GM18498 (cell line): ENCODE measurements at regions not wholly inside any gene's neighbourhood (a gene's known extent, or its start where the extent isn't known, plus 50 kb on each side); places are given as distances from the start of the nearest gene placed in this dataset.

Source experiments
- ATAC-seq: cut with Tn5 transposase; IDR thresholded peaks from one replicate; pipeline ENCODE4 v1.9.1; 2021; ENCODE audit warnings: mild to moderate bottlenecking, moderate library complexity; ENCODE audit not compliant: unreplicated experiment

DNA sequence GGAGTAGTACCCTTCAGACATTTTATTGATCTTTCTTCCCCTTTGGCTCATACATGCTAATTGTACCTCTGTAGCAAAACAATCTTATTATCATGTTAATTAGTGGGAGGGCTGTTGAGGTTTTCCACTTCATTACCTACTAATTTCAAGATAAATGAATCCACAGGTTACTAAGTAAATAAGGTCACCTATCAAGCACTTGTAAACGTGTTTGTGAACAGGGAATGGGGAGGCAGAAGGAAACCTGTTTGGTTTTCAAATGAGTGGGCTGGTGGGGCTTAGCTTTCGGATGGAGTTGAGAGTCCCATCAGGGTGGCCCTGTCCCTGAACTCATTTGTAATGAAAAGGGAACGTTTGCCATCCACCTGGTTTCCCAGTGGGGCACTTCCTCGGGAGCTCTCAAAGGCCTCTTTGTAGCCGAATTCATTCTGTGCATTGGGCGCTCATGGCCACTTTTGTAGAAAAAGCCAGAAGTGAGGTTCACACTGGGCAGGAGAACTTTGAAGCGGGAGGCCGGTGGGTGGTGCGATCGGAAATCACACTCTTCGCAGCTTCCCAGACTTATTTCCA, 419.8 kb upstream of the NR2F2 start:
- ATAC-seq = no peak

- ATAC-seq = no peak
Measured at GRCh38 chr15:95911570-95912279, 418.8 kb upstream of the NR2F2 start.

DNA sequence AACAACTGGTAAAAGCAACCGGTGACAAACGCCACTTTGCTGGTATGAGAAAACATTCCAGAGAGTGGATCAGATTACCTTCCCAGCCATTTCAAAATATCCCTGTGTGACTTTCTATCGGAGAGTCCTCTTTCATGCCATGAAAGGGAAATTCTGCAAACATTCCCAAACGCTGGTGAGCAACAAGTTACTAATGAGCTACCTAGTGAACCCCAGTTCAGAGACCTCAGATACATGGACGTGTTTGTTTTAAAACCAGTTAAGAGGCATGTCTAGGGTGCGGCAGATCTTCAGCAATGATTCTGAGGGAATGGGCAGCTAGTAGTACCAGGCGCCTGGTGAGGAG, 418.2 kb upstream of the NR2F2 start:
- no peak for ATAC-seq

GRCh38 chr15:95912728-95913127, 417.8 kb upstream of the NR2F2 start:
- ATAC-seq = no peak

- ATAC-seq = no peak
Measured at GRCh38 chr15:95916568-95916967, 413.9 kb upstream of the NR2F2 start.

- ATAC-seq = no peak
Measured at GRCh38 chr15:95918525-95918924, 412.0 kb upstream of the NR2F2 start.

GRCh38 chr15:95919460-95919859, 411.0 kb upstream of the NR2F2 start:
- no peak for ATAC-seq

GRCh38 chr15:95921404-95921803, 409.1 kb upstream of the NR2F2 start:
- ATAC-seq = no peak

- no peak for ATAC-seq
Measured at GRCh38 chr15:95922431-95922830, 408.1 kb upstream of the NR2F2 start.

- no peak for ATAC-seq
Measured at GRCh38 chr15:95923792-95924191, 406.7 kb upstream of the NR2F2 start.

DNA sequence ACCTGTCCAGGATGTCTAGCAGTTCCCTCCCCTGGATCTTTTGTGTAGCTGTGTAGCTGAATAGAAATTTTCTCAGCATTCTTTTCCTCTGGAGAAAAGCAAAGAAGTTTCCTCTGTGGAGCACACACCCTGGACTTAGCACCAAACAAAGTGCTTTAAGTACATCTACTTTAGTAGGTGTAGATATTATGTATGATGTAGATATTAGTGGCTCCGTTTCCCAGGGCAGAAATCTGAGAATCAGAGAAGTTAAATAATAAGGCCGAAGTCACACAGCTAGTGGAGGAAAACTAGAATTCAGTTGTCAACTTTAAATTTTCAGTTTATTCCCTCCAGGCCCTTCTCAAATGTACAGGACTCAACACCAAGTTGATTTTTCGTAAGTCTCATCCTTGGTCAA, 401.7 kb upstream of the NR2F2 start:
- ATAC-seq = no peak

DNA sequence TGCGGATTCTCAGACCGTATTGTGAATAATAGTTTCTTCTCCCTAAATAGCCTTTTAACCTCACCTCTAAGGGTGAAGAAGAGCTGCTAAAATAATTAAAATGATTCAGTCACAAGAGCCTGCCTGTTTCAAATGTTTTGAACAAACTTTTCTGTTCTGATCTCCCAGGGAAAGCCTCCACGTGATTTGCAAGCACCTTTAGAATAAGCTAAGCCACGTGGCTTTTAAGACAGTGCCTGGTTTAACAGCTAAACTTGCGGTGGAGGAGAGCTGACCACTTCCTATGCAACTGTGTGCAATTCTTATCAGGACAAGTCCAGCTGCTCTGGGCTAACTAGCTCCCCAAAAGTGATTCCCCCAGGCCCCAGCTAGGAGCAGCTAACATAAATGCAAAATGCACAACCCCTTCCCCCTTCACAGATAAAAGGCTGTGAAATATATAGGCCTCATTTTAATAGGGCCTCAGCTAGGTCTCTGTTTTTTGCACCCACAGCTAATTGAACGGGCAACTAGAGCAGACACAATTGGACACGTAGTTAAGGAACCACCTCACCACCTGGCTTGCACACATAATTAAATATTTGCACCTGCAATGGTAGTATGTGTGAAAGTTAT, 401.2 kb upstream of the NR2F2 start:
- peak; percentile 96 for ATAC-seq

GRCh38 chr15:95930659-95931375, 399.7 kb upstream of the NR2F2 start:
- no peak for ATAC-seq

DNA sequence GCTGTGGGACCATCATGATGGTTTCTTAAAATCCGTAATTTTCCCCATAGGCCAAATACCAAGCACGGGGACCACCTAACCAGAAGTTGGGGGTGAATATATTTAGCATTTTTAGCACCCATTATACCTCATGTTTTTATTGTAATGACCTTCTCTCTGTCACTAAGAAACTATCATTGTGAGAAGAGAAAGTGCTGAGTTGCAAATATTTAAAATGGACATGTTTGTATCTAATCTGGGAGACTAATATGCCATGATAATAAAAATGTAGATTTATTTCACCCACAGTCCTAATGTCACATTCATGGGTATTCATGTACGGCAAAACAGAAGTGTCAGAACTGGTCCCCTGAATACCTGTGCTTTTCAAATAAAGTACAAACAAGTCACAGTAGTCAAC, 398.9 kb upstream of the NR2F2 start:
- no peak for ATAC-seq

GRCh38 chr15:95932141-95932540, 398.4 kb upstream of the NR2F2 start:
- ATAC-seq = no peak

DNA sequence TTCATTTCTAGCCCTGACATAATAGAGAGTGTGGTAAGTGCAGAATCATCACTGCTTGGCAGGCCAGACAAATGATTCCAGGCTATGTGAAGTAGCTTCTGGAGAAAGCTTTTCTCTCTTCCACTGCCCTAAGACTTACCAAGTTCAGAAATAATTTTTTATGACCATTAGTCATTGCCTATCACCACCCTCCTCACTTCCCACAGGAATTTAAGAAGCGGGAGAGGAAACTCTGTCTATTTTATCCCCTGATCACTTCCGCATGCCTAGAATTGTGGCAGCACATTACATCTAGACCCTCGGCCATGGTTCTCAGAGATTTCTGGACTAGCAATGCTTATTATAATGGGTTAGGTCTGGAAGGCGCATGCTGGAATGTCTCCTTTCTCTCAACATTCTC, 397.8 kb upstream of the NR2F2 start:
- no peak for ATAC-seq

DNA sequence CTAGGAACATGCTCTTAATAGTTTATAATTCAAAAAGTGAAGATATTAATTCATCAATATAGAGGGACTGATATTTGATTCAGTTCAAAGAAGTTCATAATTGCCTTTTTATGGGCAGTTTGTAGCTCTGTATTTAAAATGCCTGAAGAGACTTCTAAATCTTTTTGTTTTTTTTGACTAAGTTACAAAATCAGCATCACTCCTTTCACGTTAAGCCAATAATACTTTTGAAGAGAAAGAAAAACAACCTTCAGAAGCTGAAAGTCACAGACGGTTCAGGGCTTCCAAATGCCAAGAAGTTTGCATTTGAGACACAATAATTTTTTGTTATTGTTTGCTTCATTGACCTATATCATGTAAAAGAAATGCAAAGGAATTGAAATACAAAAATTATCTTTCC, 394.6 kb upstream of the NR2F2 start:
- no peak for ATAC-seq

- no peak for ATAC-seq
Measured at GRCh38 chr15:95937128-95937528, 393.4 kb upstream of the NR2F2 start.

GRCh38 chr15:95940431-95940985, 390.0 kb upstream of the NR2F2 start:
- no peak for ATAC-seq

GRCh38 chr15:95944193-95944592, 386.3 kb upstream of the NR2F2 start:
- ATAC-seq = no peak

DNA sequence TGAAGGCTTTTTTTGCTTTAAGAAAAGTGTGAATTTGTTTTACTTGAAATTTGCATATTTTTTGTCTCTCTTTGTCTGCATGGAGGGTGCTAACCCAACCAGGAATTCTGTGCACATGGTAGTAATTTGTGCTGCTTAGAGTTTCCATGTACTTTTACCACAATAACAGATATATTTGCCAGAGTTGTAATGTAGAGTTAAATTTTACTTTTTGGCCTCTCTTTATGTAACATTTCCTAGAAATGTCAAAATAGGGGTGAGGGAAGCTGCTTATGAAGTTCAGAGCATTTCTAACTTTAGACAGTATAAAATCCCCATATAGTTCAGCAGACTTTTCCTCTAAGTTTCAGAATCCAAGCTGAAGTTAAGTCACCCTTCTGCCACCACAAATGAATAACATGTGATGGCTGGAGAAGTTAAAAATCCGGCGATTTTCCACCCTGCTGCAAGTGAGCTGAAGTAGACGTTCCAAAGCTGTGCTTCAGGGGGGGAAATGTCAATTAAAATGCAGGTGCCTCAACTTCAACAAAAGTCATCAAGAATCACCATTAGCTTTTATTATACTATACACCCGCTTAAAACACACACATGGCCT, 385.7 kb upstream of the NR2F2 start:
- ATAC-seq = no peak
